ENCODE measurements at regions not wholly inside any gene's neighbourhood (a gene's known extent, or its start where the extent isn't known, plus 50 kb on each side); places are given as distances from the start of the nearest gene placed in this dataset.
"Not testable (repeated sequence)": the region's sequence is repeated elsewhere in the genome, so short reads cannot be mapped to it uniquely, and the experiment has no call there.

- peak; percentile 50 for DNase-seq (ENCODE audit: low read depth)
- no peak overlapping the region for H3K4me3 ChIP-seq (ENCODE audit: low read length)
- no peak for TF ChIP-seq CTCF (IDR thresholded peaks at IDR 0.05; ENCODE audit: insufficient read depth, low read depth, low read length, missing control alignments)
Observed at GRCh38 chr14:25371068-25371467, 321.1 kb upstream of the STXBP6 start.

DNA sequence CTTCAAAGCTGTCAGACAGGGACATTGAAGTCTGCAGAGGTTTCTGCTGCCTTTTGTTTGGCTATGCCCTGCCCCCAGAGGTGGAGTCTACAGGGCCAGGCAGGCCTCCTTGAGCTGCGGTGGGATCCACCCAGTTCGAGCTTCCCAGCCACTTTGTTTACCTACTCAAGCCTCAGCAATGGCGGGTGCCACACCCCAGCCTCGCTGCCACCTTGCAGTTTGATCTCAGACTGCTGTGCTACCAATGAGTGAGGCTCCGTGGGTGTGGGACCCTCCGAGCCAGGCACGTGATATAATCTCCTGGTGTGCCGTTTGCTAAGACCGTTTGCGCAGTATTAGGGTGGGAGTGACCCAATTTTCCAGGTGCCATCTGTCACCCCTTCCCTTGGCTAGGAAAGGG, 320.1 kb upstream of the STXBP6 start:
- not testable (repeated sequence) for H3K4me3 ChIP-seq (ENCODE audit: low read length); DNase-seq (ENCODE audit: low read depth)

- no peak overlapping the region for H3K4me3 ChIP-seq (ENCODE audit: low read length)
- DNase-seq (ENCODE audit: low read depth): no peak
- no peak for TF ChIP-seq CTCF (IDR thresholded peaks at IDR 0.05; ENCODE audit: insufficient read depth, low read depth, low read length, missing control alignments)
Observed at GRCh38 chr14:25358330-25358729, 308.4 kb upstream of the STXBP6 start.

DNA sequence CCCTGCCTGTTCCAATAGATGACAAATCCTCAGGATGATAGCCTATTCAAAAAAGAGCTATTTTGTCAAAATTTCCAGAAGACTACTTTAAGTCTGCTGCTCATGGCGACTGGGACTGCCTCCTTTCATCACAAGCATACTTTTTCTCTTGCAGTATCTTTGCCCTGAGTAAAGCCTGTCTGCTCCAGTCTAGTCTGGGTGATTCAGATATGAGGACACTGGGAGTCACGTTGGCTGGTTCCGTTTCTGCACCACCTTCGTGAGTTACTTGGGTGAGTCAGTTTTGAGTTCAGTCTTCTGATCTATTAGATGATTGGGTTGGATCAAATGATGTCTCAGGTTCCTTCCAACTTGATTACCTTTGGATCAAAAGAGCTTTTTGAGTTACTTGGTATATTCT, 301.3 kb upstream of the STXBP6 start:
- DNase-seq (ENCODE audit: low read depth): no peak
- H3K4me3 ChIP-seq (ENCODE audit: low read length): no peak overlapping the region
- TF ChIP-seq CTCF (IDR thresholded peaks at IDR 0.05; ENCODE audit: insufficient read depth, low read depth, low read length, missing control alignments): no peak

GRCh38 chr14:25350802-25351201, 300.9 kb upstream of the STXBP6 start:
- H3K4me3 ChIP-seq (ENCODE audit: low read length): no peak overlapping the region
- no peak for DNase-seq (ENCODE audit: low read depth)
- no peak for TF ChIP-seq CTCF (IDR thresholded peaks at IDR 0.05; ENCODE audit: insufficient read depth, low read depth, low read length, missing control alignments)

DNA sequence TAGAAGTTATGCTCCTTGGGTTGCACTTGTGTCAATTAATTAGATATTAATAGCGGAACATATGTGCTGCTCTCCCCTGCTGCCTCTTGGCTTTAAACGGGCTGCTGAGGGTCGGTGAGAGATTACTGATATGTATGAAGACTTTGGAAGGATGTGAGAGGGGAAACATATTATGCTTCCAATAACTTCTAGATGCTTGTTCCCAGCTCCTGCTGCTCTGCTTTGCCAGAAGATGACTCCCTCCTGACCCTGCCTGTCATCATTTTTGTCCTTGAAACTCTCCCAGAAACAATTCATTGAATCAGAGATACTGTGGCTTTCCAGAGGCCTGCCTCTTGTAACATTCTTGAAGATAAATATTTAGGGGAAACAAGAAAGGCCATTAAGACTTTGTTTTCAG, 300.1 kb upstream of the STXBP6 start:
- no peak for DNase-seq (ENCODE audit: low read depth)
- H3K4me3 ChIP-seq (ENCODE audit: low read length): no peak overlapping the region
- TF ChIP-seq CTCF (IDR thresholded peaks at IDR 0.05; ENCODE audit: insufficient read depth, low read depth, low read length, missing control alignments): no peak

DNA sequence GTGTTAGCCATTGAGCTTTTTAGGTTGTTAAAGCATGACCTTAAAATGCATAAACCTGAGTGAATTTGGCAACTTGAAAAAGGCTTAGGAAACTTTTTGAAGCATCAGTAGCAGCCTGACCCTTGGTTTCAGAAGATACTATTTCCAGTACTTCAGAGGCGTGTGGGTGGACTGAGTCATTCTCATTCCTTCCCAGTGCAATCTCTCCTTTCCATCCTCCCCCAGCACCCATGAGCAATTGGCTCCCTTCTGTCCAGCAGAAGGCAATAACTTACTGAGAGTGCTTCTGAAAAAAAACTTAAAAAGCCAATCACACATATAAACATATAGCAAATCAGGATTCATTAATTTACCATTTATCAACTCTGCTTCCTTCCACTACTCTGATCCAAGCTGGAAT, 299.3 kb upstream of the STXBP6 start:
- DNase-seq (ENCODE audit: low read depth): no peak
- no peak for TF ChIP-seq CTCF (IDR thresholded peaks at IDR 0.05; ENCODE audit: insufficient read depth, low read depth, low read length, missing control alignments)

DNA sequence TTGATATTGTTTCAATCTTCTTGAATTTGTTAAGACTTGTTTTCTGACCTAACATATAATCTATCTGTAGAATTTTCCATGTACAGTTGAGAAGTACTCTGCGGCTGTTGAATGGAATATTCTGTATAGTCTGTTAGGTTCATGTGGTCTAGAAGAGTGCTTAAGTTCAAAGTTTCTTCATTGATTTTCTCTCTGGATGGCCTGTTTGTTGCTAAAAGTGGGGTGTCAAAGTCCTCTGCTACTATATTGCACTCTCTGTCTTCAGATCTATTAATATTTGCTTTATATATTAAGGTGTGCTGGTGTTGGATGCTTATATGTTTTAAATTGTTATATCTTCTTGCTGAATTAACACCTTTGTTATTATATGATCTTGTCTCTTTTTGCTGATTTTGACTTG, 290.9 kb upstream of the STXBP6 start:
- no peak for DNase-seq (ENCODE audit: low read depth)
- H3K4me3 ChIP-seq (ENCODE audit: low read length): no peak overlapping the region
- TF ChIP-seq CTCF (IDR thresholded peaks at IDR 0.05; ENCODE audit: insufficient read depth, low read depth, low read length, missing control alignments): no peak

More for the DNA sequence above, 299.3 kb upstream of the STXBP6 start:
- H3K4me3 ChIP-seq (ENCODE audit: low read length): no peak overlapping the region

Measured in epithelial cell of esophagus (primary cell).